GM12873 (cell line): ENCODE measurements at regions not wholly inside any gene's neighbourhood (a gene's known extent, or its start where the extent isn't known, plus 50 kb on each side); places are given as distances from the start of the nearest gene placed in this dataset.

Experiments used
- CTCF ChIP-seq: IDR thresholded peaks from 2 replicates; pipeline ENCODE4 v1.5.1; 2012; ENCODE audit warnings: low read depth, mild to moderate bottlenecking, moderate library complexity, low read length, control low read depth; ENCODE audit not compliant: insufficient read depth; ENCODE audit errors: missing control alignments

- TF ChIP-seq CTCF: no peak
Measured at GRCh38 chr5:66353186-66353585, 209.1 kb downstream of the SREK1 start.

- TF ChIP-seq CTCF: no peak
Measured at GRCh38 chr5:66354422-66354821, 210.3 kb downstream of the SREK1 start.

- TF ChIP-seq CTCF: no peak
Measured at GRCh38 chr5:66356011-66356565, 212.0 kb downstream of the SREK1 start.

- TF ChIP-seq CTCF: no peak
Measured at GRCh38 chr5:66358741-66359140, 214.6 kb downstream of the SREK1 start.

- TF ChIP-seq CTCF: no peak
Measured at GRCh38 chr5:66361070-66361469, 217.0 kb downstream of the SREK1 start.

- no peak for TF ChIP-seq CTCF
Measured at GRCh38 chr5:66362046-66362445, 217.9 kb downstream of the SREK1 start.

GRCh38 chr5:66362687-66363086 is 218.6 kb downstream of the SREK1 start:
- no peak for TF ChIP-seq CTCF

GRCh38 chr5:66363097-66363496 is 219.0 kb downstream of the SREK1 start:
- TF ChIP-seq CTCF: no peak
